ENCODE measurements at regions not wholly inside any gene's neighbourhood (a gene's known extent, or its start where the extent isn't known, plus 50 kb on each side); places are given as distances from the start of the nearest gene placed in this dataset.

- TF ChIP-seq EZH2phosphoT487 (IDR thresholded peaks at IDR 0.05; ENCODE audit: insufficient read depth, low read depth) (no peak), EZH2 (IDR thresholded peaks at IDR 0.05; ENCODE audit: insufficient read depth, poor library complexity, severe bottlenecking) (no peak)
- H3K79me2 ChIP-seq (ENCODE audit: insufficient read depth) = no peaks in the 10 kb centered on the region
- DNase-seq = no peak
- H3K4me1 ChIP-seq (ENCODE audit: insufficient read depth) = no peaks in the 10 kb centered on the region
- no peak overlapping the region for H3K27ac ChIP-seq
- no peaks in the 10 kb centered on the region for H3K9me2 ChIP-seq (ENCODE audit: insufficient read depth)
- no peak overlapping the region for H3K9ac ChIP-seq
- 39 to 42% methylated on average over 3 of the region's 3 CpGs for WGBS, 2 experiments (ENCODE audit: low coverage in 1 of 2, low lambda C conversion rate in 2 of 2, missing lambda C conversion rate in 2 of 2)
- no peaks in the 10 kb centered on the region for H4K20me1 ChIP-seq (ENCODE audit: insufficient read depth)
- no peaks in the 10 kb centered on the region for H3K36me3 ChIP-seq (ENCODE audit: low read depth)
- H3F3A ChIP-seq (ENCODE audit: insufficient read depth) = no peaks in the 10 kb centered on the region
- no peaks in the 10 kb centered on the region for H3K9me3 ChIP-seq (ENCODE audit: low read depth)
- in situ Hi-C loops (cut with MboI) = no loop called here
- no peak overlapping the region for H3K4me2 ChIP-seq (ENCODE audit: unreplicated experiment)
- H2AFZ ChIP-seq = no peak overlapping the region
- H3K4me3 ChIP-seq = no peak overlapping the region
- H3K27me3 ChIP-seq (replicated peaks; ENCODE audit: insufficient read depth) = no peaks in the 10 kb centered on the region; the same call in 1 of the 2 replicates
Observed at GRCh38 chr14:101426466-101426865, 134.8 kb upstream of the DIO3 start.

- Histone ChIP-seq H2AFZ (no peak overlapping the region), H3K4me2 (ENCODE audit: unreplicated experiment) (no peak overlapping the region), H3K36me3 (ENCODE audit: low read depth) (no peaks in the 10 kb centered on the region), H3K9me2 (ENCODE audit: insufficient read depth) (no peaks in the 10 kb centered on the region), H3K79me2 (ENCODE audit: insufficient read depth) (no peaks in the 10 kb centered on the region), H3K27ac (no peak overlapping the region), H4K20me1 (ENCODE audit: insufficient read depth) (no peaks in the 10 kb centered on the region), H3K27me3 (replicated peaks; ENCODE audit: insufficient read depth) (peaks cover 8% of the 10 kb centered on the region; the same call in 1 of the 2 replicates), H3F3A (ENCODE audit: insufficient read depth) (no peaks in the 10 kb centered on the region), H3K4me1 (ENCODE audit: insufficient read depth) (no peaks in the 10 kb centered on the region), H3K4me3 (no peak overlapping the region), H3K9me3 (ENCODE audit: low read depth) (no peaks in the 10 kb centered on the region), H3K9ac (no peak overlapping the region)
- DNase-seq = no peak
- TF ChIP-seq EZH2phosphoT487 (IDR thresholded peaks at IDR 0.05; ENCODE audit: insufficient read depth, low read depth) (no peak), EZH2 (IDR thresholded peaks at IDR 0.05; ENCODE audit: insufficient read depth, poor library complexity, severe bottlenecking) (no peak)
- WGBS, 2 experiments (ENCODE audit: low coverage in 1 of 2, low lambda C conversion rate in 2 of 2, missing lambda C conversion rate in 2 of 2) = 67 to 76% methylated on average over 1 of the region's 1 CpG
- in situ Hi-C loops (cut with MboI) = no loop called here
Observed at GRCh38 chr14:101428409-101428808, 132.9 kb upstream of the DIO3 start.

GRCh38 chr14:101435546-101435945 lies 125.7 kb upstream of the DIO3 start:
- H3F3A ChIP-seq (ENCODE audit: insufficient read depth) = no peaks in the 10 kb centered on the region
- no peak overlapping the region for H3K4me3 ChIP-seq
- H3K9me2 ChIP-seq (ENCODE audit: insufficient read depth) = no peaks in the 10 kb centered on the region
- no peak for TF ChIP-seq EZH2 (IDR thresholded peaks at IDR 0.05; ENCODE audit: insufficient read depth, poor library complexity, severe bottlenecking)
- peaks cover 9% of the 10 kb centered on the region for H3K27me3 ChIP-seq (replicated peaks; ENCODE audit: insufficient read depth)
- H3K27ac ChIP-seq = no peak overlapping the region
- no peak for DNase-seq
- H2AFZ ChIP-seq = no peak overlapping the region
- in situ Hi-C loops (cut with MboI) = no loop called here
- H4K20me1 ChIP-seq (ENCODE audit: insufficient read depth) = no peaks in the 10 kb centered on the region
- no peak overlapping the region for H3K9ac ChIP-seq
- H3K79me2 ChIP-seq (ENCODE audit: insufficient read depth) = no peaks in the 10 kb centered on the region
- H3K36me3 ChIP-seq (ENCODE audit: low read depth) = no peaks in the 10 kb centered on the region
- no peaks in the 10 kb centered on the region for H3K4me1 ChIP-seq (ENCODE audit: insufficient read depth)
- WGBS, 2 experiments (ENCODE audit: low coverage in 1 of 2, low lambda C conversion rate in 2 of 2, missing lambda C conversion rate in 2 of 2) = 75% methylated on average over 8 of the region's 8 CpGs
- no peaks in the 10 kb centered on the region for H3K9me3 ChIP-seq (ENCODE audit: low read depth)
- no peak overlapping the region for H3K4me2 ChIP-seq (ENCODE audit: unreplicated experiment)

- H3K79me2 ChIP-seq (ENCODE audit: insufficient read depth) = no peaks in the 10 kb centered on the region
- no peak for TF ChIP-seq EZH2 (IDR thresholded peaks at IDR 0.05; ENCODE audit: insufficient read depth, poor library complexity, severe bottlenecking)
- TF ChIP-seq EZH2phosphoT487 (IDR thresholded peaks at IDR 0.05; ENCODE audit: insufficient read depth, low read depth) = no peak
- no peaks in the 10 kb centered on the region for H3F3A ChIP-seq (ENCODE audit: insufficient read depth)
- H3K4me1 ChIP-seq (ENCODE audit: insufficient read depth) = peaks cover 3% of the 10 kb centered on the region
- no peaks in the 10 kb centered on the region for H4K20me1 ChIP-seq (ENCODE audit: insufficient read depth)
- DNase-seq = no peak
- no peak overlapping the region for H3K9ac ChIP-seq
- H3K36me3 ChIP-seq (ENCODE audit: low read depth) = no peaks in the 10 kb centered on the region
- WGBS, 2 experiments (ENCODE audit: low coverage in 1 of 2, low lambda C conversion rate in 2 of 2, missing lambda C conversion rate in 2 of 2) = 54 to 57% methylated on average over 3 of the region's 3 CpGs
- in situ Hi-C loops (cut with MboI) = no loop called here
- H2AFZ ChIP-seq = no peak overlapping the region
- H3K27me3 ChIP-seq (replicated peaks; ENCODE audit: insufficient read depth) = peaks cover 2% of the 10 kb centered on the region; the same call in 1 of the 2 replicates
- no peak overlapping the region for H3K4me2 ChIP-seq (ENCODE audit: unreplicated experiment)
- no peaks in the 10 kb centered on the region for H3K9me3 ChIP-seq (ENCODE audit: low read depth)
- H3K9me2 ChIP-seq (ENCODE audit: insufficient read depth) = no peaks in the 10 kb centered on the region
- no peak overlapping the region for H3K27ac ChIP-seq
- no peak overlapping the region for H3K4me3 ChIP-seq
Observed at GRCh38 chr14:101439023-101439422, 122.3 kb upstream of the DIO3 start.

GRCh38 chr14:101440496-101440895 lies 120.8 kb upstream of the DIO3 start:
- Histone ChIP-seq H3K27ac (no peak overlapping the region), H3K79me2 (ENCODE audit: insufficient read depth) (no peaks in the 10 kb centered on the region), H3K4me2 (ENCODE audit: unreplicated experiment) (no peak overlapping the region), H3K36me3 (ENCODE audit: low read depth) (no peaks in the 10 kb centered on the region), H3K9me3 (ENCODE audit: low read depth) (no peaks in the 10 kb centered on the region), H3K9ac (no peak overlapping the region), H3K9me2 (ENCODE audit: insufficient read depth) (no peaks in the 10 kb centered on the region), H3F3A (ENCODE audit: insufficient read depth) (no peaks in the 10 kb centered on the region), H3K4me3 (no peak overlapping the region), H2AFZ (no peak overlapping the region), H4K20me1 (ENCODE audit: insufficient read depth) (no peaks in the 10 kb centered on the region), H3K27me3 (replicated peaks; ENCODE audit: insufficient read depth) (peaks cover 10% of the 10 kb centered on the region), H3K4me1 (ENCODE audit: insufficient read depth) (peaks cover 4% of the 10 kb centered on the region)
- DNase-seq = no peak
- 75 to 76% methylated on average over 6 of the region's 6 CpGs for WGBS, 2 experiments (ENCODE audit: low coverage in 1 of 2, low lambda C conversion rate in 2 of 2, missing lambda C conversion rate in 2 of 2)
- TF ChIP-seq EZH2phosphoT487 (IDR thresholded peaks at IDR 0.05; ENCODE audit: insufficient read depth, low read depth) = no peak
- no peak for TF ChIP-seq EZH2 (IDR thresholded peaks at IDR 0.05; ENCODE audit: insufficient read depth, poor library complexity, severe bottlenecking)
- in situ Hi-C loops (cut with MboI) = no loop called here
